Stomach (tissue), 8 donors: ENCODE measurements at regions not wholly inside any gene's neighbourhood (a gene's known extent, or its start where the extent isn't known, plus 50 kb on each side); places are given as distances from the start of the nearest gene placed in this dataset.

ENCODE experiments used
- DNase-seq, 2 donors: peaks; one replicate each; pipeline versions ENCODE4 v3.0.0 to v3.0.0-alpha.2; 2013 to 2019
- H3K27ac ChIP-seq, 5 donors: fragments of 200-600 bp in 4 of 5; sonication (generic) in 4 of 5; one replicate each; pipeline ENCODE4 v1.5.1; 2013 to 2019; ENCODE audit warnings: mild to moderate bottlenecking in 1 of 5, moderate library complexity in 1 of 5
- H3K27me3 ChIP-seq, 3 donors: fragments of 200-600 bp; sonication (generic); one replicate each; pipeline ENCODE4 v1.5.1; 2017 to 2019; ENCODE audit warnings: mixed run types in 1 of 3
- H3K36me3 ChIP-seq, 4 donors: fragments of 200-600 bp; sonication (generic); 1 replicate in 3 of 4; 2 replicates in 1 of 4; pipeline ENCODE4 v1.5.1; 2016 to 2019
- H3K4me1 ChIP-seq, 4 donors: fragments of 200-600 bp; sonication (generic); one replicate each; pipeline ENCODE4 v1.5.1; 2016 to 2019
- H3K4me3 ChIP-seq, 4 donors: fragments of 200-600 bp; sonication (generic) in 3 of 4; one replicate each; pipeline ENCODE4 v1.5.1; 2016 to 2019; ENCODE audit warnings: mild to moderate bottlenecking in 1 of 4
- H3K9me3 ChIP-seq, 4 donors: fragments of 200-600 bp; sonication (generic); one replicate each; pipeline ENCODE4 v1.5.1; 2016 to 2019
- EP300 ChIP-seq: sonication (generic); formaldehyde crosslinking; IDR thresholded peaks from one replicate; pipeline ENCODE4 v1.6.1; 2017; ENCODE audit warnings: antibody characterized with exemption
- POLR2A ChIP-seq, 4 donors: fragments of 450-650 bp; IDR thresholded peaks; one replicate each; pipeline ENCODE4 v1.6.1; 2016; ENCODE audit warnings: antibody characterized with exemption in 4 of 4, control low read depth in 2 of 4, mild to moderate bottlenecking in 1 of 4, moderate library complexity in 1 of 4
- POLR2AphosphoS5 ChIP-seq, 3 donors: sonication (generic); formaldehyde crosslinking; IDR thresholded peaks; one replicate each; pipeline ENCODE4 v1.6.1; 2016; ENCODE audit warnings: antibody characterized with exemption in 3 of 3
- WGBS, 5 donors: extraction: QIAGEN DNeasy Blood & Tissue Kit in 3 of 5; methylation state at CpG; one replicate each; pipeline versions ENCODE4 v1.1.5 to v1.1.7; 2013 to 2018; 5-methylcytosine and 5-hydroxymethylcytosine counted together
- intact Hi-C: fragments of 100-400 bp; cut with DNase I; formaldehyde crosslinking; loops from one replicate; pipeline ENCODE4 v1.15.1; 2023; ENCODE audit warnings: low total_unique reads
- TF ChIP-seq, protein P1 (sequence below), 7 experiments: fragments of 450-650 bp in 4 of 7; fragments of 200-600 bp in 3 of 7; sonication (generic) in 3 of 7; IDR thresholded peaks; one replicate each; pipeline ENCODE4 v1.5.1; 2016 to 2019; ENCODE audit warnings: antibody characterized with exemption in 7 of 7, control low read depth in 2 of 7, mild to moderate bottlenecking in 1 of 7
- donor health status: healthy with polysubstance abuse.
- donor health status: Bipolar disorder and iron deficiency.
- donor health status: healthy.

DNA sequence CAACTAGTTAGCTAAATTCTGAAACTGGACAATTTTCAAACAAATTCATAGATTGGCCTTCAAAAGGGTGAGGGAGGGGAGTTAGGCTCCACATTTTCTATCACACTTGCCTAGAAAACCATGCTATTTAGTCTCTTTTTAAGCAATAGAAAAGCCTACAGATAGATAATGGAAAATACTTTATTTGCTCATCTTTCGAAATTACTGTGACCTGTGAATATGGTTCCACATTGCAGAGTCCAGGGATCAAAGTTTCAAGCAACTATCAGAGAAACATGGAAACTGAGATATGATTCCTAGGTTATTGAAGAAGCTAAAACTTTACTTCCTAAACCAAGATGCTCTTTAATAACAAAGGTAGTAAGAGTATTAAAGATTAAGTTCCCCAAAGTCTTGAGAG, 176.6 kb upstream of the NECTIN3 start:
- H3K36me3 ChIP-seq = no peaks in the 10 kb centered on the region
- intact Hi-C loops = no loop called here
- no peak overlapping the region for H3K4me3 ChIP-seq
- H3K27ac ChIP-seq = no peak overlapping the region
- 86 to 100% (median 92%) methylated on average over 1 of the region's 1 CpG for WGBS, 5 donors
- H3K4me1 ChIP-seq = no peaks in the 10 kb centered on the region
- H3K27me3 ChIP-seq = no peaks in the 10 kb centered on the region
- H3K9me3 ChIP-seq = no peaks in the 10 kb centered on the region
- no peak for TF ChIP-seq POLR2AphosphoS5 (IDR thresholded peaks at IDR 0.05)
- TF ChIP-seq, protein P1, sequence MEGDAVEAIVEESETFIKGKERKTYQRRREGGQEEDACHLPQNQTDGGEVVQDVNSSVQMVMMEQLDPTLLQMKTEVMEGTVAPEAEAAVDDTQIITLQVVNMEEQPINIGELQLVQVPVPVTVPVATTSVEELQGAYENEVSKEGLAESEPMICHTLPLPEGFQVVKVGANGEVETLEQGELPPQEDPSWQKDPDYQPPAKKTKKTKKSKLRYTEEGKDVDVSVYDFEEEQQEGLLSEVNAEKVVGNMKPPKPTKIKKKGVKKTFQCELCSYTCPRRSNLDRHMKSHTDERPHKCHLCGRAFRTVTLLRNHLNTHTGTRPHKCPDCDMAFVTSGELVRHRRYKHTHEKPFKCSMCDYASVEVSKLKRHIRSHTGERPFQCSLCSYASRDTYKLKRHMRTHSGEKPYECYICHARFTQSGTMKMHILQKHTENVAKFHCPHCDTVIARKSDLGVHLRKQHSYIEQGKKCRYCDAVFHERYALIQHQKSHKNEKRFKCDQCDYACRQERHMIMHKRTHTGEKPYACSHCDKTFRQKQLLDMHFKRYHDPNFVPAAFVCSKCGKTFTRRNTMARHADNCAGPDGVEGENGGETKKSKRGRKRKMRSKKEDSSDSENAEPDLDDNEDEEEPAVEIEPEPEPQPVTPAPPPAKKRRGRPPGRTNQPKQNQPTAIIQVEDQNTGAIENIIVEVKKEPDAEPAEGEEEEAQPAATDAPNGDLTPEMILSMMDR (IDR thresholded peaks at IDR 0.05) = no peak
- no peak for TF ChIP-seq POLR2A (IDR thresholded peaks at IDR 0.05)
- TF ChIP-seq EP300 = no peak
- DNase-seq = no peak

- Histone ChIP-seq H3K27ac (no peak overlapping the region), H3K27me3 (no peaks in the 10 kb centered on the region), H3K4me1 (no peaks in the 10 kb centered on the region), H3K36me3 (no peaks in the 10 kb centered on the region), H3K9me3 (no peaks in the 10 kb centered on the region), H3K4me3 (no peak overlapping the region)
- DNase-seq = no peak
- intact Hi-C loops = no loop called here
- WGBS, 5 donors = 85 to 100% (median 94%) methylated on average over 2 of the region's 2 CpGs
- TF ChIP-seq EP300 = no peak
- TF ChIP-seq, protein P1 (IDR thresholded peaks at IDR 0.05) = no peak
- no peak for TF ChIP-seq POLR2A (IDR thresholded peaks at IDR 0.05)
- no peak for TF ChIP-seq POLR2AphosphoS5 (IDR thresholded peaks at IDR 0.05)
These were observed 174.6 kb upstream of the NECTIN3 start for GRCh38 chr3:110897046-110897445.

- no peak for TF ChIP-seq POLR2AphosphoS5 (IDR thresholded peaks at IDR 0.05)
- TF ChIP-seq, protein P1 (IDR thresholded peaks at IDR 0.05) = no peak
- TF ChIP-seq EP300 = no peak
- TF ChIP-seq POLR2A (IDR thresholded peaks at IDR 0.05) = no peak
- Histone ChIP-seq H3K4me1 (peaks cover 0 to 6% (median 0%) of the 10 kb centered on the region in 4 donors), H3K27me3 (no peaks in the 10 kb centered on the region), H3K9me3 (no peaks in the 10 kb centered on the region), H3K27ac (no peak overlapping the region), H3K4me3 (no peak overlapping the region), H3K36me3 (no peaks in the 10 kb centered on the region)
- no peak for DNase-seq
- intact Hi-C loops = no loop called here
These were observed 171.0 kb upstream of the NECTIN3 start for GRCh38 chr3:110900576-110900975.

GRCh38 chr3:110901536-110901935, 170.1 kb upstream of the NECTIN3 start:
- WGBS, 5 donors = 87 to 98% (median 96%) methylated on average over 1 of the region's 1 CpG
- H3K4me1 ChIP-seq = peaks cover 0 to 6% (median 0%) of the 10 kb centered on the region in 4 donors
- H3K36me3 ChIP-seq = no peaks in the 10 kb centered on the region
- H3K27me3 ChIP-seq = no peaks in the 10 kb centered on the region
- H3K9me3 ChIP-seq = no peaks in the 10 kb centered on the region
- H3K4me3 ChIP-seq = no peak overlapping the region
- TF ChIP-seq POLR2AphosphoS5 (IDR thresholded peaks at IDR 0.05) = no peak
- TF ChIP-seq EP300 = no peak
- TF ChIP-seq POLR2A (IDR thresholded peaks at IDR 0.05) = no peak
- TF ChIP-seq, protein P1 (IDR thresholded peaks at IDR 0.05) = no peak
- H3K27ac ChIP-seq = no peak overlapping the region
- intact Hi-C loops = no loop called here
- no peak for DNase-seq
